ENCODE measurements at regions not wholly inside any gene's neighbourhood (a gene's known extent, or its start where the extent isn't known, plus 50 kb on each side); places are given as distances from the start of the nearest gene placed in this dataset.
A peak's percentile ranks its signal among the peaks of the same experiment; 100 is the strongest.
"Not testable (repeated sequence)": the region's sequence is repeated elsewhere in the genome, so short reads cannot be mapped to it uniquely, and the experiment has no call there.

- no peak for TF ChIP-seq CTCF (IDR thresholded peaks at IDR 0.05; ENCODE audit: unreplicated experiment)
- no peaks in the 10 kb centered on the region for H3K36me3 Mint-ChIP-seq (ENCODE audit: insufficient read depth)
- no peak overlapping the region for H3K4me3 Mint-ChIP-seq (ENCODE audit: low read depth)
Observed at GRCh38 chr5:91937121-91937520, 554.0 kb upstream of the ARRDC3 start.

DNA sequence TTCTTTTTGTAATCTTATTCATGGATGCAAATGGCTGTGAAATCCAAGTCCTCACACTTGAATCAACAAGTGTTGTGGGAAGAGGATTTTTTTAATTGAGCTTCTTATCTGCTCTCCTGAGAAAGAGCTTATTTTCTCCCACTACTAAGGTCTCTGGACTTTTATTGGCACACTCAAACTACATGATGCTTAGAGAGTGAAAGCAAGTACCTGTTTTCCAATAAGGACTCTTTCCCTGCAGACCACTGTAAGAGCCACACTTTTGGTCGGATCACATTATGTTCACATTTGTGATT, 546.4 kb upstream of the ARRDC3 start:
- no peaks in the 10 kb centered on the region for H3K36me3 Mint-ChIP-seq (ENCODE audit: insufficient read depth)

More at GRCh38 chr5:91937121-91937520, 554.0 kb upstream of the ARRDC3 start:
- DNase-seq (ENCODE audit: low spot score, unreplicated experiment): no peak
- Mint-ChIP-seq H3K27me3 (no peaks in the 10 kb centered on the region), H3K4me1 (ENCODE audit: low read depth) (no peaks in the 10 kb centered on the region), H3K27ac (no peak overlapping the region), H3K9me3 (ENCODE audit: low read depth) (no peaks in the 10 kb centered on the region)

GRCh38 chr5:91928754-91929521, 545.8 kb upstream of the ARRDC3 start:
- TF ChIP-seq CTCF (IDR thresholded peaks at IDR 0.05; ENCODE audit: unreplicated experiment): peak; percentile 71
- no peaks in the 10 kb centered on the region for H3K36me3 Mint-ChIP-seq (ENCODE audit: insufficient read depth)
- H3K4me3 Mint-ChIP-seq (ENCODE audit: low read depth): no peak overlapping the region
- no peaks in the 10 kb centered on the region for H3K27me3 Mint-ChIP-seq
- no peaks in the 10 kb centered on the region for H3K9me3 Mint-ChIP-seq (ENCODE audit: low read depth)
- no peak for DNase-seq (ENCODE audit: low spot score, unreplicated experiment)
- no peaks in the 10 kb centered on the region for H3K4me1 Mint-ChIP-seq (ENCODE audit: low read depth)
- no peak overlapping the region for H3K27ac Mint-ChIP-seq

More for the DNA sequence above, 546.4 kb upstream of the ARRDC3 start:
- Mint-ChIP-seq H3K27ac (no peak overlapping the region), H3K4me3 (ENCODE audit: low read depth) (no peak overlapping the region), H3K4me1 (ENCODE audit: low read depth) (no peaks in the 10 kb centered on the region), H3K9me3 (ENCODE audit: low read depth) (no peaks in the 10 kb centered on the region), H3K27me3 (no peaks in the 10 kb centered on the region)
- no peak for TF ChIP-seq CTCF (IDR thresholded peaks at IDR 0.05; ENCODE audit: unreplicated experiment)
- DNase-seq (ENCODE audit: low spot score, unreplicated experiment): no peak

- no peaks in the 10 kb centered on the region for H3K27me3 Mint-ChIP-seq
- TF ChIP-seq CTCF (IDR thresholded peaks at IDR 0.05; ENCODE audit: unreplicated experiment): no peak
- no peaks in the 10 kb centered on the region for H3K9me3 Mint-ChIP-seq (ENCODE audit: low read depth)
- DNase-seq (ENCODE audit: low spot score, unreplicated experiment): no peak
- no peak overlapping the region for H3K4me3 Mint-ChIP-seq (ENCODE audit: low read depth)
- H3K27ac Mint-ChIP-seq: no peak overlapping the region
- H3K4me1 Mint-ChIP-seq (ENCODE audit: low read depth): no peaks in the 10 kb centered on the region
- H3K36me3 Mint-ChIP-seq (ENCODE audit: insufficient read depth): no peaks in the 10 kb centered on the region
Observed at GRCh38 chr5:91927439-91927838, 544.3 kb upstream of the ARRDC3 start.

GRCh38 chr5:91925249-91925648, 542.1 kb upstream of the ARRDC3 start:
- Mint-ChIP-seq H3K4me3 (ENCODE audit: low read depth) (no peak overlapping the region), H3K9me3 (ENCODE audit: low read depth) (no peaks in the 10 kb centered on the region), H3K27ac (no peak overlapping the region), H3K36me3 (ENCODE audit: insufficient read depth) (no peaks in the 10 kb centered on the region), H3K4me1 (ENCODE audit: low read depth) (no peaks in the 10 kb centered on the region), H3K27me3 (no peaks in the 10 kb centered on the region)
- DNase-seq (ENCODE audit: low spot score, unreplicated experiment): no peak
- no peak for TF ChIP-seq CTCF (IDR thresholded peaks at IDR 0.05; ENCODE audit: unreplicated experiment)

- H3K4me3 Mint-ChIP-seq (ENCODE audit: low read depth); H3K9me3 Mint-ChIP-seq (ENCODE audit: low read depth); H3K4me1 Mint-ChIP-seq (ENCODE audit: low read depth); H3K36me3 Mint-ChIP-seq (ENCODE audit: insufficient read depth); DNase-seq (ENCODE audit: low spot score, unreplicated experiment); H3K27me3 Mint-ChIP-seq; H3K27ac Mint-ChIP-seq: not testable (repeated sequence)
Observed at GRCh38 chr5:91917037-91917814, 534.1 kb upstream of the ARRDC3 start.
